ENCODE measurements at regions not wholly inside any gene's neighbourhood (a gene's known extent, or its start where the extent isn't known, plus 50 kb on each side); places are given as distances from the start of the nearest gene placed in this dataset.

GRCh38 chr18:67285583-67285982, 230.9 kb downstream of the DSEL start:
- ChIA-PET POLR2A (no interaction called here), CTCF (no interaction called here)
- ATAC-seq (ENCODE audit: low read depth) = no peak
- no peak overlapping the region for H3K27ac Mint-ChIP-seq
- no peaks in the 10 kb centered on the region for H3K36me3 Mint-ChIP-seq (ENCODE audit: low read depth)
- DNase-seq = no peak
- H3K4me1 Mint-ChIP-seq = no peaks in the 10 kb centered on the region
- no peak for TF ChIP-seq CTCF (IDR thresholded peaks at IDR 0.05)
- no peak overlapping the region for H3K4me3 Mint-ChIP-seq
- no peaks in the 10 kb centered on the region for H3K27me3 Mint-ChIP-seq
- H3K9me3 Mint-ChIP-seq = no peaks in the 10 kb centered on the region
- intact Hi-C loops (cut with micrococcal nuclease) = no loop called here

GRCh38 chr18:67282796-67283195, 233.7 kb downstream of the DSEL start:
- DNase-seq (no peak), ATAC-seq (ENCODE audit: low read depth) (no peak)
- Mint-ChIP-seq H3K27ac (no peak overlapping the region), H3K4me3 (no peak overlapping the region), H3K27me3 (no peaks in the 10 kb centered on the region), H3K4me1 (no peaks in the 10 kb centered on the region), H3K36me3 (ENCODE audit: low read depth) (no peaks in the 10 kb centered on the region), H3K9me3 (no peaks in the 10 kb centered on the region)
- ChIA-PET POLR2A (no interaction called here), CTCF (no interaction called here)
- TF ChIP-seq CTCF (IDR thresholded peaks at IDR 0.05) = no peak
- intact Hi-C loops (cut with micrococcal nuclease) = no loop called here

DNA sequence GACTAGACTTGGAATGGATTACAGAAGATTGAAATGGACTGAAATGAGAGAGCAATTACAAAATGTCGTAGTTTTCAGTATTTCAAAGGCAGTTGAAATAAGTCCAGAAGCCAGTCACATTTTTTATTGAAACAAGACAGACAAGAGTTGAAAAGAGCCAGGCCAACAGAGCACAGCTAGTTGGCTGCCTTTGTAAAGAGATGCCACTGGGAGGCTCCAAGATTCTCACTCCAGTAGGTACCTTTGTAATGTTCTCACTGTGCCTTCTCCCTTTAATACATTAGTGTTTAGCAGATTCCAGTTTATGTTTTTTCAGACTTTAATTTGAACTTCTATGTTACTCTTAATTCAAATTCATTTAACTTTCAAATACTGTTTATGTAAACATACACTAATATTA, 234.8 kb downstream of the DSEL start:
- no peaks in the 10 kb centered on the region for H3K4me1 Mint-ChIP-seq
- POLR2A ChIA-PET = no interaction called here
- no peaks in the 10 kb centered on the region for H3K36me3 Mint-ChIP-seq (ENCODE audit: low read depth)
- intact Hi-C loops (cut with micrococcal nuclease) = no loop called here
- ATAC-seq (ENCODE audit: low read depth) (no peak), DNase-seq (no peak)
- H3K4me3 Mint-ChIP-seq = no peak overlapping the region
- CTCF ChIA-PET = no interaction called here
- no peak for TF ChIP-seq CTCF (IDR thresholded peaks at IDR 0.05)
- H3K9me3 Mint-ChIP-seq = no peaks in the 10 kb centered on the region
- H3K27ac Mint-ChIP-seq = no peak overlapping the region
- H3K27me3 Mint-ChIP-seq = no peaks in the 10 kb centered on the region

DNA sequence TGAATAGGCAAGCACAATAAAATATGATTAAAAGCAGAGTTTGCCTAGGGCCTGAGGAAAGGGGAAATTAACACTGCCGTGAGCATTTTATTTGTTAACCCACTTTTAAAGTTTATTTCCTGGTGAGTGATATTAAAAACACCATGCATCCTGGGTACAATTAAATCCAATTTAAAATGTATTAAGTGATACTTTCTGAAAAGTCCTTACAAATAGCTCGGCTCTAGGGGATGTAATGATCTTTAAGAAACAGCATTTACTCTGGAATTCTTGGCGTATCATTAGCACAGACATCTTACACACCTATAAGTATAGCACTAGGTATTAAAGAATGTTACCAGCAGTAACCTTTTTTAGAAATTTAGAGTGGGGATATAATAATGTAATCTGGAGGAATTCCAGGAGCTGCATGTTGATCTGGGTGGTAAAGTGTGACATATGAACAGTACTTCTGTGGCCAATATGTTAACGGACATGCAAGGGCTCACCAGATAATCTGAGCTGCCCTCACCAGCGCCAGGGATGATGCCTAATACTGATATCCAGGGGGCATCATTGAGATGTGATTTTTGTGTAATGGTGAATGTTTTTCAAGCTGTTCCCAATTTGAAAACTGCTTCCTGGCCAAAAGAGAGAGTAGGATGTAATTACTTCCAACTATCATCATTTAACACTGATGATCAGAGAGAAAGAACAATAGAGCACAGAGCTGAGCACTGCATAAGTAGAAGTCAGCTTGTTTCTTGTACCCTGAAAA, 235.9 kb downstream of the DSEL start:
- H3K27ac Mint-ChIP-seq = no peak overlapping the region
- no peak for DNase-seq
- ATAC-seq (ENCODE audit: low read depth) = no peak
- H3K9me3 Mint-ChIP-seq = no peaks in the 10 kb centered on the region
- TF ChIP-seq CTCF (IDR thresholded peaks at IDR 0.05) = no peak
- intact Hi-C loops (cut with micrococcal nuclease) = no loop called here
- CTCF ChIA-PET = no interaction called here
- no peaks in the 10 kb centered on the region for H3K4me1 Mint-ChIP-seq
- H3K36me3 Mint-ChIP-seq (ENCODE audit: low read depth) = no peaks in the 10 kb centered on the region
- POLR2A ChIA-PET = no interaction called here
- no peaks in the 10 kb centered on the region for H3K27me3 Mint-ChIP-seq
- no peak overlapping the region for H3K4me3 Mint-ChIP-seq

DNA sequence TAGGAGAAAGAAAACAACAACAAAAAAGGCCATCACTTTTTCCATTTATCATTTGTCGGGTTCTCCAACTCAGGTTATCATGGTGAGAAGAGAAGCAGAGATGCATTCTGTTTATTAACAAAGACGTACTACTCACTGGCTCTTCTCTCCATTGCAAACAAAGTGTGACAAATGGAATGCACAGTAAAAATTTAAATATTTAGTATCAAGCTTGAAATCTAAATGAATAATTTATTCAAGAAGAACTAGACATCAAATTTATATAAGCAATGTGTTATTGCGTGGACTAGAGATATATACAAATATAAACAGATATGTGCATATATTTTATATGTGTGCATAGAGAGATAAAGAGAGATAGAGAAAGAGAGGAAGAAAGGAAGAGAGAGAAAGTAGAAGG, 236.5 kb downstream of the DSEL start:
- intact Hi-C loops (cut with micrococcal nuclease) = no loop called here
- H3K4me3 Mint-ChIP-seq = no peak overlapping the region
- POLR2A ChIA-PET = no interaction called here
- H3K27me3 Mint-ChIP-seq = no peaks in the 10 kb centered on the region
- DNase-seq = no peak
- no peak for TF ChIP-seq CTCF (IDR thresholded peaks at IDR 0.05)
- CTCF ChIA-PET = no interaction called here
- no peaks in the 10 kb centered on the region for H3K9me3 Mint-ChIP-seq
- H3K36me3 Mint-ChIP-seq (ENCODE audit: low read depth) = no peaks in the 10 kb centered on the region
- no peak for ATAC-seq (ENCODE audit: low read depth)
- H3K27ac Mint-ChIP-seq = no peak overlapping the region
- no peaks in the 10 kb centered on the region for H3K4me1 Mint-ChIP-seq

All from activated B cell treated with CpG ODN at 0.5 μM for 24 hours (primary cell).